Right lobe of liver (tissue), 6 donors: ENCODE measurements at regions not wholly inside any gene's neighbourhood (a gene's known extent, or its start where the extent isn't known, plus 50 kb on each side); places are given as distances from the start of the nearest gene placed in this dataset.

Experiments
- ATAC-seq, 4 donors: fragments of 200-7000 bp; cut with Tn5 transposase; one replicate each; pipeline ENCODE4 v1.9.1; 2020; ENCODE audit warnings: mild to moderate bottlenecking in 4 of 4, moderate library complexity in 4 of 4
- DNase-seq, 3 donors: peaks; one replicate each; pipeline ENCODE4 v3.0.0-alpha.2; 2020
- H3K27ac ChIP-seq, 3 donors: fragments of 200-600 bp; one replicate each; pipeline ENCODE4 v1.8.0; 2022
- H3K27me3 ChIP-seq, 2 donors: fragments of 200-600 bp; one replicate each; pipeline ENCODE4 v1.8.0; 2022
- H3K36me3 ChIP-seq, 4 donors: fragments of 200-600 bp; sonication (generic) in 1 of 4; one replicate each; pipeline versions ENCODE4 v1.5.1 to v1.8.0; 2017 to 2022; ENCODE audit warnings: control low read depth in 1 of 4
- H3K4me1 ChIP-seq, 4 donors: fragments of 200-600 bp; sonication (generic) in 1 of 4; one replicate each; pipeline versions ENCODE4 v1.5.1 to v1.8.0; 2017 to 2022; ENCODE audit warnings: control low read depth in 1 of 4
- H3K4me3 ChIP-seq, 3 donors: fragments of 200-600 bp; one replicate each; pipeline ENCODE4 v1.8.0; 2022
- H3K9me3 ChIP-seq, 4 donors: fragments of 200-600 bp; sonication (generic) in 1 of 4; one replicate each; pipeline versions ENCODE4 v1.5.1 to v1.8.0; 2017 to 2022; ENCODE audit warnings: control low read depth in 1 of 4
- CTCF ChIP-seq, 4 donors: fragments of 200-600 bp in 3 of 4; fragments of 450-650 bp in 1 of 4; IDR thresholded peaks; one replicate each; pipeline versions ENCODE4 v1.5.1 to v1.8.0; 2016 to 2022; ENCODE audit warnings: antibody characterized with exemption in 4 of 4, mild to moderate bottlenecking in 2 of 4
- POLR2A ChIP-seq: fragments of 450-650 bp; IDR thresholded peaks from one replicate; pipeline ENCODE4 v1.6.1; 2017; ENCODE audit warnings: antibody characterized with exemption, mild to moderate bottlenecking
- WGBS: methylation state at CpG from one replicate; pipeline ENCODE4 v1.1.6; 2018; ENCODE audit warnings: low coverage, low lambda C conversion rate; ENCODE audit not compliant: insufficient coverage; ENCODE audit errors: missing lambda C conversion rate; 5-methylcytosine and 5-hydroxymethylcytosine counted together
- intact Hi-C, 2 donors: fragments of 100-400 bp; cut with DNase I; formaldehyde crosslinking; loops; one replicate each; pipeline versions ENCODE4 v1.11.2 to v1.14.1; 2022
- donor health status: DM: no; HTN: yes; CAD: no.
- donor health status: DM: no; HTN: no; CAD: no.
- donor health status: DM: no; HTN: no; CAD: no.
- donor health status: DM: no; HTN: yes; CAD: no.
- donor health status: DM: no; HTN: yes; CAD: no.

- DNase-seq (no peak), ATAC-seq (no peak)
- Histone ChIP-seq H3K4me3 (no peak overlapping the region), H3K27ac (no peak overlapping the region), H3K27me3 (no peaks in the 10 kb centered on the region), H3K4me1 (peaks cover 0 to 18% (median 4%) of the 10 kb centered on the region in 4 donors), H3K36me3 (no peaks in the 10 kb centered on the region), H3K9me3 (no peaks in the 10 kb centered on the region)
- TF ChIP-seq POLR2A = no peak
- TF ChIP-seq CTCF (IDR thresholded peaks at IDR 0.05) = no peak
- WGBS = 100% methylated on average over 2 of the region's 2 CpGs
- intact Hi-C loops = no loop called here
Measured at GRCh38 chr21:16283516-16283915, 553.7 kb downstream of the USP25 start.

- Histone ChIP-seq H3K9me3 (no peaks in the 10 kb centered on the region), H3K36me3 (no peaks in the 10 kb centered on the region), H3K4me1 (peaks cover 0 to 18% (median 2%) of the 10 kb centered on the region in 4 donors), H3K27ac (no peak overlapping the region), H3K4me3 (no peak overlapping the region), H3K27me3 (no peaks in the 10 kb centered on the region)
- no peak for DNase-seq
- 81% methylated on average over 5 of the region's 5 CpGs for WGBS
- ATAC-seq = no peak
- TF ChIP-seq CTCF (IDR thresholded peaks at IDR 0.05) = no peak
- intact Hi-C loops = no loop called here
Measured at GRCh38 chr21:16285605-16286126, 555.9 kb downstream of the USP25 start.

GRCh38 chr21:16287046-16287445, 557.3 kb downstream of the USP25 start:
- H3K9me3 ChIP-seq = no peaks in the 10 kb centered on the region

GRCh38 chr21:16291296-16291695, 561.5 kb downstream of the USP25 start:
- H3K36me3 ChIP-seq = no peaks in the 10 kb centered on the region
- intact Hi-C loops = no loop called here
- H3K4me1 ChIP-seq = no peaks in the 10 kb centered on the region
- DNase-seq (no peak), ATAC-seq (peak; percentile 33 to 90 (median 51))
- H3K27ac ChIP-seq = no peak overlapping the region
- no peaks in the 10 kb centered on the region for H3K9me3 ChIP-seq
- H3K4me3 ChIP-seq = peak overlapping the region in 1 of 3 donors; percentile 5
- H3K27me3 ChIP-seq = no peaks in the 10 kb centered on the region
- 30% methylated on average over 7 of the region's 7 CpGs for whole genome bisulfite sequencing
- TF ChIP-seq POLR2A = no peak
- TF ChIP-seq CTCF (IDR thresholded peaks at IDR 0.05) = no peak

More at GRCh38 chr21:16287046-16287445, 557.3 kb downstream of the USP25 start:
- Histone ChIP-seq H3K4me1 (peaks cover 0 to 6% (median 0%) of the 10 kb centered on the region in 4 donors), H3K27ac (no peak overlapping the region), H3K36me3 (no peaks in the 10 kb centered on the region), H3K27me3 (no peaks in the 10 kb centered on the region), H3K4me3 (no peak overlapping the region)
- ATAC-seq = no peak
- intact Hi-C loops = no loop called here
- 70% methylated on average over 2 of the region's 2 CpGs for WGBS
- no peak for DNase-seq
- no peak for TF ChIP-seq CTCF (IDR thresholded peaks at IDR 0.05)
- TF ChIP-seq POLR2A = no peak

- no peak for TF ChIP-seq POLR2A
- no peak for TF ChIP-seq CTCF (IDR thresholded peaks at IDR 0.05)
- ATAC-seq = peak in 2 of 4 donors; percentile 30 to 33
Measured at GRCh38 chr21:16294128-16294527, 564.3 kb downstream of the USP25 start.

More at GRCh38 chr21:16294128-16294527, 564.3 kb downstream of the USP25 start:
- intact Hi-C loops = no loop called here
- no peak for DNase-seq
- Histone ChIP-seq H3K36me3 (no peaks in the 10 kb centered on the region), H3K27me3 (no peaks in the 10 kb centered on the region), H3K4me1 (no peaks in the 10 kb centered on the region), H3K4me3 (no peak overlapping the region), H3K27ac (no peak overlapping the region), H3K9me3 (no peaks in the 10 kb centered on the region)
- 60% methylated on average over 5 of the region's 5 CpGs for WGBS
